ENCODE measurements at regions not wholly inside any gene's neighbourhood (a gene's known extent, or its start where the extent isn't known, plus 50 kb on each side); places are given as distances from the start of the nearest gene placed in this dataset.

DNA sequence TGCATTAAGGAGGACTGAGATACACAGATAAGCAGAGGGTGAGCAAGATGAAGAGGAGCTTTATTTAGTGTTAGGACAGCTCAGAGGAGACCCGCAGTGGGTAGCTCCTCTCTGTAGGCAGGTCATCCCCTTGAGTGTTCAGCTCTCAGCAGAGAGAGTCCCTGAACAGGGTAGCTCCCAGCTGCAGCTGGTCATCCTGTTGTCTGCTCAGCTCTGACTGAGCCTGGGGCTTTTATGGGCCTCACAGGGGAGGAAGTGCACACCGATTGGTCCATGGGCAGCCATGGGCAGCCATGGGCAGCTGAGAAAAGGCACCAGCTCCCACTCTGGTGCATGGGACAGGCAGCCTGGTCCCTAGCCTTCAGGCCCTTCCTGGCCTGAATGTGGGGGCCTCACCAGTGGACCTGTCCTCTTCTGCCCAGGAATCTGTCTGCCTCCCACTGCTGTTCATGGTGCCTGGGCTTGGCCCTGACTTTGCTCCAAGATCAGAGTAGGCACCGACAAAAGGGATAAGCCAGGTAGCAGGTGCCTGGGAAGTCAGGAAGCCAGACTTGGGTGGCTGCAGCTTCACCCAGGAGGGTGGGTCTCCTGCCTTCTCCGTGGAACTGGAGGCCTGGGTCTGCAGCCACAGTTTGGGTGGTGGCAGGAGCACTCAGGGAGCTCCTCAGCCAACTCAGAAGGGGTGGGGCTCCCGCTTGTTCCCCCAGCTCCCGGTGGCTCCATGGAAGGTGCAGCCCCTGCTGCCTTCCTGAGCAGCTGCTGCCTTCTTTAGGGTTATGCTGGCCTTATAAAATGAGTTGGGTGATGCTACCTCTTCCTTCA, 54.7 kb downstream of the MYEOV start:
- DNase-seq = no peak

GRCh38 chr11:69350040-69350439, 56.1 kb downstream of the MYEOV start:
- DNase-seq = no peak

- DNase-seq = no peak
These were observed 56.6 kb downstream of the MYEOV start for GRCh38 chr11:69350596-69350995.

DNA sequence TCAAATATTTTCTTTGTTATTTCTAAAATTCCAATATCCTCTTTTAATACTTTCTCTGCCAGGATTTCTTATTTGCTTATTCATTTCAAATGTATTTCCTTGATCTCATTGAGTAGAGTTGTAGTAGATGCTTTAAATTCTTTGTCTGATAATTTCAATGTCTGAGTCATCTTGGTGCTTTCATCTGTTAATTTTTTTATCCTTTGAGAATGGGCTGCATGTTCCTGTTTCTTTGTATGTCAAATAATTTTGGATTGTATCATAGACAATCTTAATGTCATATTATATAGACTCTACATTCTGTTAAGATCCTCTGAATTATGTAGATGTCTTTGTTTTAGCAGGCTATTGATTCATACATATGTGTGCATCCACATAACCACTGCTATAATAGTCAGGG, 57.5 kb downstream of the MYEOV start:
- no peak for DNase-seq

- no peak for DNase-seq
These were observed 58.2 kb downstream of the MYEOV start for GRCh38 chr11:69352166-69352565.

GRCh38 chr11:69352715-69353319, 58.9 kb downstream of the MYEOV start:
- peak; percentile 33 for DNase-seq

GRCh38 chr11:69353696-69354544, 60.0 kb downstream of the MYEOV start:
- no peak for DNase-seq

DNA sequence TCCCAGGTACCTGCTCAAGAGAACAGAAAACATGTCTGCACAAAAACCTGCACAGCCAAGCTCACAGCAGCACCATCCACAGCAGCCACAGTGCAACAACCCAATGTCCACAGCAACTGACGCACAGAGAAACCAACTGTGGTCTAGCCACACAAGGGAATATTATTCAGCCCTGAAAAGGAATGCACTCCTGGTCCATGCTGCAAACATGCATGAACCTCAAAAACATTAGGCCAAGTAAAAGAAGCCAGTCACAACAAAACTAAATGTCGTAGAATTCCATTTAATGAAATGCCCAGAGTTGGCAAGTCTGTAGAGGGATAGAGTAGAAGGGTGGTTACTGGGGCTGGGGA, 60.6 kb downstream of the MYEOV start:
- no peak for DNase-seq

DNA sequence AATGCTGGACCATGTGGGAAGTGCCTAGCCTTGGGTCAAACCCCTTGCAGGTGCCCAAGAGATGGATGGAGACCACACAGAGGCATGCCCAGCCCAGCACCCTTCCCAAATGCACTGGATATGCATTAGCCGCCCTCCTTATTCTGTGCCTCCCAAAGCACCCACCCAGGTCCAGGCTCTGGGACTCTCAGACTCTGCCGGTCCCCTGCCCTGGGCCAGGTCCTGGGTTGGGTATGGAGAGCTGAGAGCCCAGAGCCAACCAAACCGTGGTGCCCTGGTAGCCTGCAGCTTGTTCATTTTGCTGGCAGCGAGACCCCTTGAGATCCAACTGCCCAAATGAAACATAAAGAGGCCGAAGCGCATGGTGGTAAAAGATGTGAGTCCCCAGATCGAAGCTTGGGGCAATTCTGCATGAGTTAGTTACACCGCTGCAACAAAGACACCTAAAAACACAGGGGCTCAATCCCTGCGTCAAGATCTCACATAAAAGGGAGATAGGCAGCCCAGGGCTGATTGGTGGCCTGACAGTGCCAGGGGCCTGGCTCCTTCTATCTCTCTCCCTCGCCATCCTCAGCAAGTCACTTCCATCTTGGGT, 61.5 kb downstream of the MYEOV start:
- no peak for DNase-seq

DNA sequence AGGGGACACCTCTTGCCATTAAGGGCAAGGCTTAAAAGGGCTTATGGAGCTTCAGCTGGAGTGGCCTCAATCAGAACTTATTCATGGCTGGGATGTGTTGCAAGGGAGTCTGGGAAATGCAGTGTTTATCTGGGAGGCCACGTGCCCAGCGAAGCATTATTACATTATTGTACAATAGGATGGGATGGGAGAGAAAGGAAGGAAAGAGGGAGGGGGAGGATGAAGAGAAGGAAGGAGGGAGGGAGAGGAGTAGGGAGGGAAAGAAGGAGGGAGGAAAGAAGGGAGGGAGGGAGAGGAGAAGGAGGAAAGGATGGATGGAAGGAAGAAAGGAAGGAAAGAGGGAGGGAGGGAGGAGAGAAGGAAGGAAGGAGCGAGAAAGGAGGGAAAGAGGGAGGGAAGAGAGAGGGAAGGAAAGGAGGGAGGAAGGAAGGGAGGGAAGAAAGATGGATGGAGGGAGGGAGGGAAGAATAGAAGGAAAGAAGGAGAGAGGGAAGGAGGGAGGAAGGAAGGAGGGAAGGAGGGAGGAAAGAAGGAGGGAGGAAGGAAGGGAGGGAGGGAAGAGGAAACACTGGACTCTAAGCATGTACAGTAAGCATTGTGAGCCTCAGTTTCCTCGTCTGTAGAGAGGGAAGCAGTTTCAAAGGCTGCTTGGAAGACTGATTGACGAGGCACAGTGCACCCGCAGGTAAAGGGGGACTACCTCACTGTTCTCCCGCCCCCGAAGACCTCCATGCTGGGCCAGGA, 62.2 kb downstream of the MYEOV start:
- DNase-seq = no peak

- DNase-seq = no peak
These were observed 62.9 kb downstream of the MYEOV start for GRCh38 chr11:69356703-69357457.

DNA sequence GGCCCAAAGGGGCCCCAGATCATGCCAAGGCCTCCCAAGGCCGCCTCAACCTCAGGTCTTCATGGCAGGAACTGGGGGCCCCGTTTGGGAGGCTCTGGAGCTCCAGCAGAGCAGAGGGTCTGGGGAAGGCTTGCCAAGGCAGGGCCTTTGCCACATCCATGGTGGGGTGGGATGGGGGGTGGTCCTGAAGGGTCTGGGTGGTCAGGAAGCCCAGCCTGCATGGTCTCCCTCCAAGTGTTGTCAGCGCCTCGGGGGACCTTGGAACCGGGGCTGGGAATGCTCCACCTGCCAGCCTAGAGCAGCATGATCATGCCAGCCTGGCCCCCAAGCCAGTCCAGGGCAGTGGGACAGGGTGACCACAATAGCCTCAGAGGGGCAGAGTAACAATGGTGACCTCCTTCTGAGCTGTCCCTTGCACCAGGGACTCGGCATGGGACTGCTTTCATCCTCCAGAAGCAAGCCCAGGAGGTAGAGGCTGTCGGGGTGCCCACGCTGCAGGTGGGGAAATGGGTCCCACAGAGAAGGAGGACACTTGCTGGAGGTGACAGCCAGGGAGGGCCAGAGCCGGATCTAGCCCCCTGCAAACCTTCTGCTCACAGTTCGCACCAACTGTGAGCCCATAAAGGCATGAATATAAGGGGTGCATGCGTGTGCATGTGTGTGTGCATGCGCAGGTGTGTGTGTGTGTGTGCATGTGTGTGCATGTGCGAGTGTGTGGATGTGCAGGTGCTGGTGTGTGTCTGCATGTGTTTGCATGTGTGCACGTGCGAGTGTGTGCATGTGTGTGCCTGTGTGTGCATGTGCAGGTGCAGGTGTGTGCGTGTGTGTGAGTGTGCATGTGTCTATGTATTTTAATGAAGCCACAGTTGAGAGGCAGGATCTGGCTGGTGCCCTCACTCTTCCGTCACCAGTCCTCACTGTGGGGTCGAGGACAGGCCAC, 63.8 kb downstream of the MYEOV start:
- DNase-seq = no peak

GRCh38 chr11:69358398-69359020, 64.6 kb downstream of the MYEOV start:
- no peak for DNase-seq

- DNase-seq = no peak
These were observed 66.0 kb downstream of the MYEOV start for GRCh38 chr11:69359735-69360480.

- DNase-seq = no peak
These were observed 66.7 kb downstream of the MYEOV start for GRCh38 chr11:69360606-69361005.

DNA sequence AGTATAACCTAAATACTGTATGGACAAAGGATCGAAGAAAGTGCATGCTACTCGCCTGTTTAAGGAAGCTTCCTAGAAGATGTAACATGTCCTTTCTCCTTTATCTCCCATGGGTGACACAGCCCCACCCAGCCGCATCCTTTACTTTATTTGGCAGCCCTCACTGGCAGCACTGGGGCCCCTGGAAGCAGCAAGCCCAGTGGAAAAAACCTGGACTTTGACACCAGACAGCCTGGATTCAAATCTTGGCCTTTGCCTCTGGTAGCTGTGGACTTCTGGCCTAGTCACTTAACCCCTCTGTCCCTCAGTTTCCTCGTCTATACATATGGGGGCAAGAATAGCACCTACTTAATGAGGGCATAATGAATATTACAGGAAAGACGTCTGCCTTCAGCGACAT, 67.1 kb downstream of the MYEOV start:
- no peak for DNase-seq

DNA sequence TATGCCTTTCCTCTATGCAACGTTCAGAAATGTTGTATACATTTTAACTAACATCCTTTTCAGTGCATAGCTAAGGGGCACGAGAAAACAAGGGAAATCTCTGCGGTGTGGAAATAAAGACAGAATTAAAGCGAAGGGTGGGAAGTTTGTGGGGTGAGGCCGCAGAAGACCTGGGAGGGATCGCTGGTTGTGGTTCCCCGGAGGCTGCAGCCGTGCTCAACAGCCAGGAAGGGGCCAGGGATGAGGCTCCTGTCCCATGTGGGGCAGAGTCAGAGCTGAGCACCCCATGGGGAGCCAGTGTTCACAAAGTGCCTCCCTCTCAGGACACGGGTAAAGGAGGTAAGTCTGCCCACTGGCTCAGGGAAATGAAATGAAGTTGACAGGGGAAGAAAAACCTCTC, 67.5 kb downstream of the MYEOV start:
- DNase-seq = no peak

- DNase-seq = no peak
These were observed 68.4 kb downstream of the MYEOV start for GRCh38 chr11:69362315-69362714.

GRCh38 chr11:69364921-69365320, 71.0 kb downstream of the MYEOV start:
- DNase-seq = no peak

DNA sequence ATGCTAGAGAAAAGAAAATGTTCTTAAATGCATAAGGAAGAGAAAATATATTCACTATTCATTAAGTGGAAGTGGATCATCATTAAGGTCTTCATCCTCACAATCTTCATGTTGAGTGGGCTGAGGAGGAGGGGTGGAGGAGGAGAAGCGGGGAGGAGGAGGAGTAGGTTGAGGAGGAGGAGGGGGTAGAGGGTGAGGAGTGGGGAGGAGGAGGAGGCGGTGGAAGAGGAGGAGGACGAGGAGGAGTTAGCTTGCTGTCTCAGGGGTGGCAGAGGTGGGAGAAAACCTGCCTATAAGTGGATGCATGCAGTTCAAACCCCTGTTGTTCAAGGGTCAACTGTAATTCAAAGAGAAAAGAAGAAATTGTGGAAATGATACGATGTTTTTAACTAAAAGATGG, 71.6 kb downstream of the MYEOV start:
- DNase-seq = no peak

Data from NCI-H1092 treated with DMSO at 0.1 percent for 48 hours (cell line).